Mucosa of rectum (tissue), 2 donors: ENCODE measurements at regions not wholly inside any gene's neighbourhood (a gene's known extent, or its start where the extent isn't known, plus 50 kb on each side); places are given as distances from the start of the nearest gene placed in this dataset.
"Not testable (repeated sequence)": the region's sequence is repeated elsewhere in the genome, so short reads cannot be mapped to it uniquely, and the experiment has no call there.

Source experiments
- H3K27ac ChIP-seq, 2 donors: one replicate each; pipeline ENCODE4 v1.7.0; 2013; ENCODE audit warnings: inconsistent platforms in 2 of 2, low read depth in 2 of 2, low read length in 2 of 2
- H3K27me3 ChIP-seq, 2 donors: one replicate each; pipeline ENCODE4 v1.7.0; 2013; ENCODE audit warnings: low read length in 2 of 2; ENCODE audit not compliant: control insufficient read depth in 2 of 2, insufficient read depth in 2 of 2
- H3K36me3 ChIP-seq, 2 donors: one replicate each; pipeline ENCODE4 v1.7.0; 2013; ENCODE audit warnings: low read length in 2 of 2; ENCODE audit not compliant: control insufficient read depth in 2 of 2, insufficient read depth in 2 of 2
- H3K4me1 ChIP-seq, 2 donors: one replicate each; pipeline ENCODE4 v1.7.0; 2013; ENCODE audit warnings: low read length in 2 of 2, mild to moderate bottlenecking in 1 of 2; ENCODE audit not compliant: control insufficient read depth in 2 of 2, insufficient read depth in 2 of 2
- H3K4me3 ChIP-seq, 2 donors: one replicate each; pipeline ENCODE4 v1.7.0; 2013; ENCODE audit warnings: low read length in 2 of 2
- H3K9ac ChIP-seq, 2 donors: one replicate each; pipeline ENCODE4 v1.7.0; 2013; ENCODE audit warnings: low read length in 2 of 2, low read depth in 1 of 2, mild to moderate bottlenecking in 1 of 2
- H3K9me3 ChIP-seq, 2 donors: one replicate each; pipeline ENCODE4 v1.7.0; 2013; ENCODE audit warnings: low read length in 2 of 2; ENCODE audit not compliant: control insufficient read depth in 2 of 2
- donor health status: healthy.
- donor health status: Normal muscosa, but diverticular disease.

DNA sequence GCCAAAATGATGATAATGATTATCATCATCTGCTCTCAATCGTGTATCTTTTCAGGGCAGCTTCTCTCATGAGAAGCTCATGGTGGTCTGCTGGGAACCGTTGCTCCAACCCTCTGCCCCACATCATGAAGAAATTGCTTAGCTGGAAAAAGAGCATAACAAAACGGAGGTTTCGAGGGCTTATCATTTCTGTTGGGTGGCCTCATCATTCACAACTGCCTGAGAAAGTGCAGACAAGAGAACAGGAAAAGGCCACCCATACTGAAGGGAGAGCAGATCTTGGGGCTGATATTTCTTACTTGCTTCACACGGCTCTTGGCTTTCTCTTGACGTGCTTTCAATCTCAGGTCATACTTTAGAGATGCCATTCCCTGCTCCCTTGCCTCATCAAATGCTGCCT, 471.6 kb downstream of the CD83 start:
- Histone ChIP-seq H3K9ac (no peak overlapping the region), H3K27ac (no peak overlapping the region), H3K4me3 (no peak overlapping the region), H3K4me1 (no peaks in the 10 kb centered on the region), H3K9me3 (no peaks in the 10 kb centered on the region), H3K36me3 (no peaks in the 10 kb centered on the region), H3K27me3 (no peaks in the 10 kb centered on the region)

DNA sequence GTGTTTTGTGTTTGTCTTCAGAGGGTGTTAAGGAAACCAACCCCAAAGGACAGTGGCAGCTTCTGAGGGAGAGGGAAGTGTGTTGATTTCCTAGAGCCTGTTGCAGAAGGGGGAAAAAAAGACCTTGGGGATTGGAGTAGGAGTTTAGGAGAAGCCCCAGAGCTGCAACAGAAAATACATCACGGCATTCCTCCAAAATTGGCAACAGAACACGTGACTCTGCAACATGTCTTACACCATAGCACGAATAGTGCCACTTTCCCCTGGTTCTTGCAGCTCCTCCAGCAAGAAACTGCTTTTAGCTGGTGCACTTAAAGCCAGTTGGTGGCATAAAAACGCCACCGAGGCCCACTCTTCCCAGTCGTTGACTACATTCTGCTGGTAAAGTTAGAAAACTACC, 473.0 kb downstream of the CD83 start:
- H3K9me3 ChIP-seq = no peaks in the 10 kb centered on the region
- H3K9ac ChIP-seq = no peak overlapping the region
- no peak overlapping the region for H3K27ac ChIP-seq
- H3K27me3 ChIP-seq = no peaks in the 10 kb centered on the region
- H3K4me1 ChIP-seq = no peaks in the 10 kb centered on the region
- H3K36me3 ChIP-seq = no peaks in the 10 kb centered on the region
- no peak overlapping the region for H3K4me3 ChIP-seq

DNA sequence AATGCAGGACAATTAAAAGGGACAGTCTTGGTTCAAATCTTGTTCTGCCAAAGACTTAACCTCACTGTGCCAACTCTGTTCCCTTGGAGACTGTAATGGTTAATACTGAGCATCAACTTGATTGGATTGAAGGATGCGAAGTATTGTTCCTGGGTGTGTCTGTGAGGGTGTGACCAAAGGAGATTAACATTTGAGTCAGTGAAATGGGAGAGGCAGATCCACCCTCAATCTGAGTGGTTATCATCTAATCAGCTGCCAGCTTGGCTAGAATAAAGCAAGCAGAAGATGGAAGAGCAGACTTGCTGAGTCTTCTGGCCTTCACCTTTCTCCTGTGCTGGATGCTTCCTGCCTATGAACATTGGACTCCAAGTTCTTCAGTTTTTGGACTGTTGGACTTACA, 474.4 kb downstream of the CD83 start:
- no peaks in the 10 kb centered on the region for H3K9me3 ChIP-seq
- no peaks in the 10 kb centered on the region for H3K4me1 ChIP-seq
- H3K27ac ChIP-seq = no peak overlapping the region
- H3K9ac ChIP-seq = no peak overlapping the region
- no peak overlapping the region for H3K4me3 ChIP-seq
- no peaks in the 10 kb centered on the region for H3K27me3 ChIP-seq
- no peaks in the 10 kb centered on the region for H3K36me3 ChIP-seq

DNA sequence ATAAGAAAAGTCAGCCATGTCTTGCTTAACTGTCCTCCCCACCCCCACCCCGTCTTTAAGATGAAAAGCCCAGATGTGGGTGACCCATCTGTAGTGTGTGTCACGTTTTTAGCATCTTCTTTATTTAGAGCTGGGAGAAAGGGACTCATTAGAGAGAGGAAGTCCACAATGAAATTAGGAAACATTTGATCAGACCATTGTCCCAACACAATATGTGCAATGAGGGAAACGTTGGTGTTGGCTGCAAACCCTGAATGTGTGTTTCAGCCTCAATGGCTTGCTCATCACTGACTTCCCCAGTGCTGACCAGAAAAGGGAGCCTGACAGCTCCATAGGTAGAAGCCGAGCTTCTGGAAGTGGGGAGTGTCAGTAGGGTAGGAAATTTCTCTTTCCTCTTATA, 475.7 kb downstream of the CD83 start:
- no peaks in the 10 kb centered on the region for H3K4me1 ChIP-seq
- H3K27me3 ChIP-seq = no peaks in the 10 kb centered on the region
- H3K27ac ChIP-seq = no peak overlapping the region
- H3K36me3 ChIP-seq = no peaks in the 10 kb centered on the region
- H3K9ac ChIP-seq = no peak overlapping the region
- no peaks in the 10 kb centered on the region for H3K9me3 ChIP-seq
- no peak overlapping the region for H3K4me3 ChIP-seq

DNA sequence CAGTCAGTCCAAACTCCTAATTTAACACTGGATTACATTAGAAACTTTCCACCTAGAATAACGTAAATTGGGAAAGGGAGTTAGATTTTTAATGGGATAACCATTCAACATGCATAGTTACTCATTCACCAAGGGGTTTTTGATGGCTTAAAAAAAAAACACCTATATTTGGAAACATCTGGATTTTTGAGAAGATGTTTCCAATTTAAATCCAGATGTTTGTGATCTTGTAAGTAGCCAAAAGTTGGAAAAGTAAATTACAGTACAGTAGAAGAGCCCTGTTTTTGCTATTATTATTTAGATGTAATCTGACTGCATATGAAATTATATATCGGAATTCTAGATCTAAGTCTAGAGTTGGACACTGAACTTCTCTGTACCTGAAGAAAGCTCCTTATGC, 478.2 kb downstream of the CD83 start:
- Histone ChIP-seq H3K4me1 (no peaks in the 10 kb centered on the region), H3K9ac (no peak overlapping the region), H3K36me3 (no peaks in the 10 kb centered on the region), H3K27ac (no peak overlapping the region), H3K9me3 (no peaks in the 10 kb centered on the region), H3K4me3 (no peak overlapping the region), H3K27me3 (no peaks in the 10 kb centered on the region)

DNA sequence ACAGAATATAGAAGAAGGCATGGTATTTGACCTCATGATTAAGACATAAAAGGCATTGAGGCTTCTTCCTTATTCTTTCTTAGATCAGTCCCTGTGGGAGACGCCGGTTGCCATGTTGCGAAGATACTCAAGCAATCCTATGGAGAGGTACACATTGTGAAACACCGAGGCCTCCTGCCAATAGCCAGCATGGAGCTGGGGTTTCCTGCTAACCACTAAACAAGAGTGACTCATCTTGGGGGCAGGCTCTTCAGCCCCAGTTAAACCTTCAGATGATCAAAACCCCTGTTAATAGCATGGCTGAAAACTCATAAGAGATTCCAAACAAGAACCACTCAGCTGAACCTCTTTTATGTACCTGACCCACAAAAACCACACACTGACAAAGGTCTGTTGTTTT, 478.8 kb downstream of the CD83 start:
- Histone ChIP-seq H3K4me1 (no peaks in the 10 kb centered on the region), H3K4me3 (no peak overlapping the region), H3K27ac (no peak overlapping the region), H3K36me3 (no peaks in the 10 kb centered on the region), H3K27me3 (no peaks in the 10 kb centered on the region), H3K9me3 (no peaks in the 10 kb centered on the region), H3K9ac (no peak overlapping the region)

DNA sequence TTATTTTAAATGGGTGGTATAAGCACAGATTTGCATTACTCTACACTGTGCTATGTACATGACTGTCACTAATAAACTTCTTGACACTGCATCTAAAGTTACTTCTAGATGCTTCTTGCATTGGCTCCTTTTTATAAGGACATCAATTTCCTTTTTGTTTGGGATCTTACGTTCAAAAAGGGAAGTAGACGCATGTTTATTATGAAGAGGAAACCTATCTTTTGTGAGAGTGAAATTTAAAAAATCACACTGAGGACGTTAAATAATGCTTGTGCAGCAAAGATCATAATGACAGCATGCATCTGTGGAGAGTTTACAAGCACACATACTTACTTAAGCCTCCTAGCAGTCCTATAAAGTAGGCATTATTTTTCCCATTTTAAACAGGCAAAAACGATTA, 479.5 kb downstream of the CD83 start:
- Histone ChIP-seq H3K9me3 (no peaks in the 10 kb centered on the region), H3K27me3 (no peaks in the 10 kb centered on the region), H3K4me1 (no peaks in the 10 kb centered on the region), H3K4me3 (no peak overlapping the region), H3K9ac (no peak overlapping the region), H3K36me3 (no peaks in the 10 kb centered on the region), H3K27ac (no peak overlapping the region)

DNA sequence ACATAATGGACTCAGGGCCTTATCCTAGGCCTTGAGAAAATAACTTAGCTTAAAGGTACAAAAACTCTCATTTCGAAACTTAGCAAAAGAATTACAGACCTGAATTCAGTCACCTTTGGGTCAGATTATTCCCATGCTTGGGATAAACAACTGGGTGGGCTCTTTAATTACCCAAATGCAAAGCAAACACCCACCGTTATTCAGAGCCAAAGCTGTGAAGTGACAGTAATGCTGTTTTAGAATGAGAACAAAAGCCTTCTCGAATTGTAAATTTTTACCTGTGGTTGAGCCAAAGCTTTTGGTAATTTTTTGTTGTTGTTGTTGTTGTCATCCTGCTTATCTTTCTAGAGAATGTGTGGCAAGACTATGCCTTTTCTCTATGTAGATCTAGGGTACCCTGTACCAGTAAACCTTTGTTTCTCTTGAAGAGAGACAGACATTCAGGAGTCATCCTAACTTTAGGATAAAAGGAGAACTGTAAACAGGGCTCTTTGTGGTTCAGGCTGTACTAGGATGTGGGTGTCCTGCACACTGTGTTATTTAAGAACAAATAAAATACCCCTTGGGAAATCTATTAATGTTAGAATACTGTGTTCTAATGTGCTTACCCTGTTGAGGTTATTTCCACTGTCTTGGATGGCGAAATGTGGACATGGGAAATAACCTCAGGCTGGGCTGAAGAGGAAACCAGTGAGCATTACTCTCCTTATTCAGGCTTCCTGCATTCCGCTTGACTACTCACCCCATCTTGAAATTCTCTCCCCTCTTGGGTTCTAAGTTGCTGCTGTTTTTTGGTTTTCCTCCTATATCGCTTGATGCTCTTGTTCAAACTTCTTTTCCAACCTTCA, 480.7 kb downstream of the CD83 start:
- no peak overlapping the region for H3K27ac ChIP-seq
- H3K4me3 ChIP-seq = no peak overlapping the region
- no peak overlapping the region for H3K9ac ChIP-seq
- no peaks in the 10 kb centered on the region for H3K27me3 ChIP-seq
- no peaks in the 10 kb centered on the region for H3K4me1 ChIP-seq
- no peaks in the 10 kb centered on the region for H3K36me3 ChIP-seq
- H3K9me3 ChIP-seq = no peaks in the 10 kb centered on the region

DNA sequence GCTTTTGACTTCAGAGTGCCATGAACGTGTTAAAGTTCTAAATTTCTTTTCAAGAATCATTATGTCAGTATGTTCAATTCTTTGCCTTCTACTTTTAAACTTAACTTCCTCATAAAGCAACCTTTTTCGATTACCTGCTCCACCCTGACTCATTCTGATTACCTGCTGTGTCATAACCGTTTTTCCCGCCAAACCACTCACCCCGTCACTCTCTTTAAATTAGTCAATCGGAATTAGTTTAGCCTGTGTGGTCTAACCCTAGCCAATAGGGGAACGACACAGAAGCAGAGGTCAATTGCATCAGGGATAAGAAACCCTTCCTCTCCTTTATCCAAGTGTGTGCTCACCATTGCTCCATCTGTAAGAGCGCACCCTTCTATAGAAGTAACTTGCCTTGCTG, 482.7 kb downstream of the CD83 start:
- H3K9me3 ChIP-seq, H3K4me3 ChIP-seq, H3K27me3 ChIP-seq, H3K36me3 ChIP-seq, H3K9ac ChIP-seq, H3K27ac ChIP-seq, H3K4me1 ChIP-seq: not testable (repeated sequence)

DNA sequence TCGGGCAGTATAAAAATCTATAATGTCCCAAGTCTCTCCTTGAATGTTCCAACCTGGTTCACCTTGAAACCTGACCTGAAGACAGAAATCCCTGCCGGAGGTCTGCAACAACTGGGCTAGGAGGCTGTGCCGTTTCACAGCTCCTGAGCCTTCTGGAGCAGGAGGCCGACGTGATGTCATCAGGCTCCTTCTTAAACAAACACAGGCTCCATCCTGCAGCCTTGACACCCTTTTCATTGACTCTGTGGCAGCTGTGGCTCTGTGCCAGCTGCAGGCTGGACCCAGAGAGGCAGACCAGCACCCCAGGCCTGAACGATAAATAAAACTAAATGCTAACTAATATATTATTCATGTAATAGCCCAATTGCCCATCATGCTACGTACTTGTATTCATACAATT, 483.9 kb downstream of the CD83 start:
- Histone ChIP-seq H3K27me3 (no peaks in the 10 kb centered on the region), H3K9ac (no peak overlapping the region), H3K36me3 (no peaks in the 10 kb centered on the region), H3K4me1 (no peaks in the 10 kb centered on the region), H3K9me3 (no peaks in the 10 kb centered on the region), H3K4me3 (no peak overlapping the region), H3K27ac (no peak overlapping the region)

DNA sequence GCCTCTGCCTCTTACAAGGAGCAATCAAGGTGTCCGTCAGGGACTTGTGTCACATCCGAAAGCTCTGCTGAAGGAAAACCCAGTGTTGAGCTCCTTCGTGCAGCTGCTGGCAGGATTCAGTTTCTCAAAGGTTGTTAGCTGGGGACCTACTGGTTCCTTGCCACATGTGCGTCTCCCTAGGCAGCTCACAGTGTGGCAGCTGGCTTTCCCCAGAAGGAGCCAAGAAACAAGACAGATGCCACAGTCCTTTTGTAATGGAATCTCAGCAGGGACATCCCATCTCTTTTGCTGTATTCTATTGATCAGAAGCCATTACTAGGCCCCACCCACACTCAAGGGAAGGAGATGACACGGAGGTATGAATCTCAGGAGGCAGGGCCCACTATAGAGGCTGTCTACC, 488.8 kb downstream of the CD83 start:
- Histone ChIP-seq H3K4me1 (no peaks in the 10 kb centered on the region), H3K9ac (no peak overlapping the region), H3K4me3 (no peak overlapping the region), H3K9me3 (no peaks in the 10 kb centered on the region), H3K27ac (no peak overlapping the region), H3K36me3 (no peaks in the 10 kb centered on the region), H3K27me3 (no peaks in the 10 kb centered on the region)
